GM23338 (cell line): ENCODE measurements at regions not wholly inside any gene's neighbourhood (a gene's known extent, or its start where the extent isn't known, plus 50 kb on each side); places are given as distances from the start of the nearest gene placed in this dataset.

ENCODE experiments used
- ATAC-seq: fragments of 200-7000 bp; cut with Tn5 transposase; 3 replicates; pipeline ENCODE4 v1.9.1; 2020
- DNase-seq: peaks from one replicate; pipeline ENCODE4 v3.0.0-alpha.2; 2015; ENCODE audit warnings: low spot score
- H2AFZ ChIP-seq: fragments of 200-600 bp; sonication (generic); 2 replicates; pipeline ENCODE4 v1.8.0; 2016; ENCODE audit warnings: antibody characterized with exemption, mild to moderate bottlenecking, moderate library complexity
- H3F3A ChIP-seq: fragments of 200-600 bp; sonication (generic); replicated peaks from 2 replicates; pipeline ENCODE4 v1.8.0; 2017; ENCODE audit warnings: antibody characterized with exemption, mixed run types, low read depth
- H3K27ac ChIP-seq: fragments of 200-600 bp; sonication (generic); 2 replicates; pipeline ENCODE4 v1.6.1; 2016; ENCODE audit warnings: low read depth
- H3K27me3 ChIP-seq: fragments of 200-600 bp; sonication (generic); 2 replicates; pipeline ENCODE4 v1.8.0; 2016; ENCODE audit warnings: mild to moderate bottlenecking, mixed run types, moderate library complexity; ENCODE audit not compliant: insufficient read depth
- H3K36me3 ChIP-seq: fragments of 200-600 bp; sonication (generic); 2 replicates; pipeline ENCODE4 v1.8.0; 2016; ENCODE audit warnings: mild to moderate bottlenecking; ENCODE audit not compliant: insufficient read depth
- H3K4me1 ChIP-seq: fragments of 200-600 bp; sonication (generic); 2 replicates; pipeline ENCODE4 v1.8.0; 2016; ENCODE audit warnings: mild to moderate bottlenecking, moderate library complexity; ENCODE audit not compliant: insufficient read depth
- H3K4me2 ChIP-seq: fragments of 200-600 bp; sonication (generic); 2 replicates; pipeline ENCODE4 v1.7.1; 2017; ENCODE audit warnings: mixed run types
- H3K4me3 ChIP-seq: fragments of 200-600 bp; sonication (generic); 2 replicates; pipeline ENCODE4 v1.6.1; 2016; ENCODE audit warnings: mixed run types
- H3K79me2 ChIP-seq: fragments of 200-600 bp; sonication (generic); replicated peaks from 2 replicates; pipeline ENCODE4 v1.8.0; 2017; ENCODE audit warnings: mild to moderate bottlenecking; ENCODE audit not compliant: insufficient read depth
- H3K9me2 ChIP-seq: fragments of 200-600 bp; sonication (generic); 2 replicates; pipeline ENCODE4 v1.8.0; 2017; ENCODE audit not compliant: insufficient read depth
- H4K20me1 ChIP-seq: fragments of 200-600 bp; sonication (generic); replicated peaks from 2 replicates; pipeline ENCODE4 v1.8.0; 2017; ENCODE audit warnings: mild to moderate bottlenecking; ENCODE audit not compliant: insufficient read depth
- H3K27ac Mint-ChIP-seq: 2 replicates; pipeline ENCODE4 v1.8.0; 2020; ENCODE audit warnings: inconsistent platforms, mild to moderate bottlenecking, moderate library complexity, mixed read lengths
- H3K27me3 Mint-ChIP-seq: 3 replicates; pipeline ENCODE4 v1.8.0; 2022; ENCODE audit warnings: low read depth, mild to moderate bottlenecking, moderate library complexity, mixed read lengths, inconsistent platforms; ENCODE audit not compliant: insufficient read depth, poor library complexity
- H3K36me3 Mint-ChIP-seq: 3 replicates; pipeline ENCODE4 v1.8.0; 2021; ENCODE audit warnings: low read depth, mild to moderate bottlenecking, inconsistent platforms, moderate library complexity, mixed read lengths
- H3K4me1 Mint-ChIP-seq: 3 replicates; pipeline ENCODE4 v1.8.0; 2020; ENCODE audit warnings: mild to moderate bottlenecking, inconsistent platforms, mixed read lengths
- H3K4me3 Mint-ChIP-seq: 3 replicates; pipeline ENCODE4 v1.8.0; 2021; ENCODE audit warnings: moderate library complexity, mild to moderate bottlenecking, inconsistent platforms, mixed read lengths
- H3K9me3 Mint-ChIP-seq: 3 replicates; pipeline ENCODE4 v1.8.0; 2020; ENCODE audit warnings: moderate library complexity, mild to moderate bottlenecking, inconsistent platforms, mixed read lengths
- CTCF ChIP-seq, 2 experiments: fragments of 200-600 bp in 1 of 2; sonication (generic) in 1 of 2; conservative IDR thresholded peaks; 2 replicates each; pipeline versions ENCODE4 v1.5.1 to v1.6.1; 2016 to 2017; ENCODE audit warnings: antibody characterized with exemption in 2 of 2, low read depth in 2 of 2, mild to moderate bottlenecking in 2 of 2, moderate library complexity in 1 of 2
- EZH2 ChIP-seq: fragments of 200-600 bp; sonication (generic); IDR thresholded peaks from one replicate; pipeline ENCODE4 v1.8.0; 2017; ENCODE audit warnings: antibody characterized with exemption, mild to moderate bottlenecking, low read depth; ENCODE audit not compliant: unreplicated experiment
- EZH2phosphoT487 ChIP-seq: fragments of 200-600 bp; sonication (generic); IDR thresholded peaks from one replicate; pipeline ENCODE4 v1.8.1; 2018; ENCODE audit warnings: antibody characterized with exemption; ENCODE audit not compliant: unreplicated experiment
- POLR2AphosphoS5 ChIP-seq: IDR thresholded peaks from 2 replicates; pipeline ENCODE4 v1.6.1; 2016; ENCODE audit warnings: antibody characterized with exemption, low read depth
- REST ChIP-seq: IDR thresholded peaks from one replicate; pipeline ENCODE4 v1.6.1; 2018; ENCODE audit warnings: antibody characterized with exemption; ENCODE audit not compliant: unreplicated experiment
- STAT1 ChIP-seq: IDR thresholded peaks from one replicate; pipeline ENCODE4 v1.6.1; 2016; ENCODE audit warnings: antibody characterized with exemption; ENCODE audit not compliant: unreplicated experiment
- ZNF114 ChIP-seq: fragments of 250-450 bp; sonication (Bioruptor Pico); IDR thresholded peaks from 2 replicates; pipeline ENCODE4 v1.5.0; 2020; ENCODE audit warnings: mild to moderate bottlenecking, moderate library complexity
- ZNF331 ChIP-seq: fragments of 250-450 bp; sonication (Bioruptor Pico); IDR thresholded peaks from 2 replicates; pipeline ENCODE4 v1.5.0; 2020; ENCODE audit warnings: low read depth, mild to moderate bottlenecking, moderate library complexity
- ZNF462 ChIP-seq: fragments of 250-450 bp; sonication (Bioruptor Pico); IDR thresholded peaks from 2 replicates; pipeline ENCODE4 v1.5.0; 2020; ENCODE audit warnings: mild to moderate bottlenecking, moderate library complexity

GRCh38 chr4:147085781-147086180, 140.1 kb upstream of the TTC29 start:
- Histone ChIP-seq H4K20me1 (no peaks in the 10 kb centered on the region), H3K4me2 (no peak overlapping the region), H3K27ac (no peak overlapping the region), H2AFZ (no peak overlapping the region), H3K27me3 (no peaks in the 10 kb centered on the region), H3K36me3 (no peaks in the 10 kb centered on the region), H3K4me1 (peaks cover 11% of the 10 kb centered on the region; the same call in 1 of the 2 replicates), H3F3A (no peaks in the 10 kb centered on the region), H3K9me2 (no peaks in the 10 kb centered on the region), H3K4me3 (no peak overlapping the region), H3K79me2 (no peaks in the 10 kb centered on the region)
- H3K36me3 Mint-ChIP-seq, result no peaks in the 10 kb centered on the region
- TF ChIP-seq EZH2, result no peak
- no peak for TF ChIP-seq REST
- no peak for TF ChIP-seq STAT1
- ATAC-seq (no peak), DNase-seq (no peak)
- no peaks in the 10 kb centered on the region for H3K9me3 Mint-ChIP-seq
- H3K27me3 Mint-ChIP-seq, result no peaks in the 10 kb centered on the region
- H3K4me3 Mint-ChIP-seq, result no peak overlapping the region
- H3K27ac Mint-ChIP-seq, result no peak overlapping the region
- peaks cover 14% of the 10 kb centered on the region for H3K4me1 Mint-ChIP-seq

- H3K4me3 ChIP-seq, result no peak overlapping the region
- H3K4me2 ChIP-seq, result no peak overlapping the region
- no peaks in the 10 kb centered on the region for H3K27me3 ChIP-seq
- H3F3A ChIP-seq, result no peaks in the 10 kb centered on the region
- ATAC-seq (no peak), DNase-seq (no peak)
- Mint-ChIP-seq H3K27ac (no peak overlapping the region), H3K9me3 (no peaks in the 10 kb centered on the region), H3K4me3 (no peak overlapping the region), H3K27me3 (no peaks in the 10 kb centered on the region), H3K36me3 (no peaks in the 10 kb centered on the region), H3K4me1 (peaks cover 14% of the 10 kb centered on the region)
- no peaks in the 10 kb centered on the region for H4K20me1 ChIP-seq
- no peaks in the 10 kb centered on the region for H3K9me2 ChIP-seq
- H3K4me1 ChIP-seq, result peaks cover 11% of the 10 kb centered on the region; the same call in 1 of the 2 replicates
- H3K36me3 ChIP-seq, result no peaks in the 10 kb centered on the region
- H3K79me2 ChIP-seq, result no peaks in the 10 kb centered on the region
- peak overlapping the region; percentile 82 for H2AFZ ChIP-seq
- no peak overlapping the region for H3K27ac ChIP-seq
- no peak for TF ChIP-seq ZNF331 (CRISPR knock-in tag)
- TF ChIP-seq EZH2phosphoT487, result no peak
- TF ChIP-seq ZNF114 (CRISPR knock-in tag), result no peak
- TF ChIP-seq ZNF462 (CRISPR knock-in tag), result no peak
- no peak for TF ChIP-seq STAT1
- no peak for TF ChIP-seq CTCF (conservative IDR thresholded peaks at IDR 0.05; ENCODE audit: low read depth in 2 of 2)
- no peak for TF ChIP-seq POLR2AphosphoS5
These were observed 142.5 kb upstream of the TTC29 start for GRCh38 chr4:147088146-147088545.
